HG03039 (cell line): ENCODE measurements at regions not wholly inside any gene's neighbourhood (a gene's known extent, or its start where the extent isn't known, plus 50 kb on each side); places are given as distances from the start of the nearest gene placed in this dataset.

Experiments
- ATAC-seq: cut with Tn5 transposase; IDR thresholded peaks from one replicate; pipeline ENCODE4 v1.9.1; 2021; ENCODE audit warnings: mild to moderate bottlenecking, moderate library complexity; ENCODE audit not compliant: unreplicated experiment

- no peak for ATAC-seq
These were observed 164.7 kb upstream of the SMAD3 start for GRCh38 chr15:66900586-66901310.

DNA sequence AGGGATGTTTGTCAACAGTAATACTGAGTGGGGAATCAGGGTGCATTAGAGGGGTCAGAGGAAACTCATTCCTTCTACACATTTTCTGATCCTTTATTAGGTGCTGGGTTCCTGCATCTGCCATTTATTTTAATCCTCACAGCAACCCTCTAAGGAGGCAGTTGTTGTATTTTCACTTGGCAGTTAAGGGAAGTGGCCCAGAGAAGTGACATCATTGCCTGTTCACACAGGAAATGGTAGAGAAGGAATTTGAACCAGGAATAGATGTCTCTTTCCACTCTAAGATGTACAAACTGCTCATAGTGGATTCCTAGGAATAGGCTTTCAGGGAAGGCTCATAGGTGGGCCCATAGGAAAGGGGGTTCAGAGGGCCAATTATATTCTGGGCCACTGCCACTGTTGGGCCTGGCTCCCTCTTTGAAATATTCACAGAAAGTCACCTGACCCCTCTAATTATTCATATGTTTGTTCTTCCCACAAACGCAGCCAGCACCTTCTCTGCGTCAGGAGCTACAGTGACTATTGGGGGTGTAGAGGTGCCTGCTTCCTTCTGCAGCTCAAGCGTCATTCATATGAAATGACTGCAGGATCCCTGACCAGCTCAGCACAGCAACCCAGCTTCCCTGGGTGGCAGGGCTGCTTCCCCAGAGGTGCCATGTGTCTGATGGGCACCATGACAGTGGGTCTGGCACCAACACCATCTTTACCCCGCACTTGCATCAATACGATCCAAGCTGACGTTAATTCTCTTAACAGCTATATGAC, 163.9 kb upstream of the SMAD3 start:
- ATAC-seq, result no peak

GRCh38 chr15:66905185-66905584, 160.2 kb upstream of the SMAD3 start:
- no peak for ATAC-seq

GRCh38 chr15:66905954-66906353, 159.4 kb upstream of the SMAD3 start:
- no peak for ATAC-seq

GRCh38 chr15:66906668-66907614, 158.5 kb upstream of the SMAD3 start:
- ATAC-seq, result no peak

DNA sequence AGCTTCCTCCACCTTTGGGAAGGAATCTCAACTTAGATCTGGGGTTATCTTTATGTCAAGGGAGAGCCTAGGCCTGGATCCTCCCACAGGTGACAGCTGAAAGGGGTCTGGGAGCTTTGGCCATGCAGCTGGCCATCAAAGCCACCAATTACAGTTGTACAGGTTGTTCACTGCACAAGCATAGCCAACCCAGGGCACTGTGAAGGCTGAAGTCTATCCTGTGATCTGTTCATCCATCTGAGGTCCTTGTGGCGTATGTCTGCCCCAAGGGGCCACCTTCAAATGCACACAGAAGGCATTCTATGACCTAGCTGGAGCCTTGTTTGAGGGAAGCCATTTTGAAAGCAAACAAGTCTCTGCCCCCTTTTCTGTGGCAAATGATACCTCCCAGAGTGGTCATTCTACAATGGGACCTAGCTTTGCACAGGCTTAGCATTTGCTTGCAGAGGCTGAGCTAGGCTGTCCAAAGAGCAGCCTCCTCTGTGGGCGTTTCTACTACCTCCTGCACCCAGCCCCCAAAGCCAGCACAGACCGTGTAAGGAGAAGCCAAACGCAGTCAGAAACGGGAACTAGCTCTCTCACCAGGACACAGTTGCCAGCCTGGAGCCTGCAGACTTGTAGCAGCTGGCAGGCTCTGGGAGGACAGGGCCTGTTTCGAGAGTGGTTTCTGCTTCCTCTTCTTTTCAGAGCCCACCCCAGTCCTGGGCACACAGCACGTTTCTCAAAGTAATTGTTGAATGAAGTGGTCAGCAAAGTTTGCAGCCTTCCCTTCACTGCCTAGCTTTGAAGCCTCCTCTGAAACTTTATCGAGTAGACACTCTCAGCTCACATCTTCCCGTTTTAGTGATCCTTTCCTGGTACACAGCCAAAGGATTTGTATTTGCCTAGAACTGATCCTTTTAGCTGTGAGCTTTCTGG, 157.3 kb upstream of the SMAD3 start:
- ATAC-seq, result no peak

- no peak for ATAC-seq
These were observed 156.7 kb upstream of the SMAD3 start for GRCh38 chr15:66908744-66909095.

DNA sequence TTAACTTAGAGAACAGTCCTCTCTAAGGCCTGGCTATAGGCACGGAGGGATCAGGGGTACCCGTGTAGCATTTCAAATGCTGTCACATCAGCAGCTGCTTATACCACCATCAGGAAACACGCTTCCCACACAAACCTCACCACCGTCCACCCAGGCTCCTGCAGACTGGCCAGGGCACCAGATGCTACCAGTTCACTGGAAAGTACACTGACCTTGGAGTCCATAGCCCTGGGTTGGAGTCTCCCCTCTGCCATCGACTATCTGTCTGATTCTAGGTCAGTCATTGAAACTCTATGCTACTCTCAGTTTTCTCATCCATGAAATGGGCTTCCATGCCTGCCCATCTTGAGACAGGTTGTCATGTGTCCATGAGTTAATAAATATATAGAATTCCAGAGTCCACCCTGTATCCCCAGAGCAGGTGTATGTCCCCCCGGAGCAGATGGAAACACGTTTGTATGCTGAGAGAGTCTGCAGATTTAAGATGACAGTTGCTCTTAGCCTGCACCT, 156.0 kb upstream of the SMAD3 start:
- ATAC-seq, result no peak

DNA sequence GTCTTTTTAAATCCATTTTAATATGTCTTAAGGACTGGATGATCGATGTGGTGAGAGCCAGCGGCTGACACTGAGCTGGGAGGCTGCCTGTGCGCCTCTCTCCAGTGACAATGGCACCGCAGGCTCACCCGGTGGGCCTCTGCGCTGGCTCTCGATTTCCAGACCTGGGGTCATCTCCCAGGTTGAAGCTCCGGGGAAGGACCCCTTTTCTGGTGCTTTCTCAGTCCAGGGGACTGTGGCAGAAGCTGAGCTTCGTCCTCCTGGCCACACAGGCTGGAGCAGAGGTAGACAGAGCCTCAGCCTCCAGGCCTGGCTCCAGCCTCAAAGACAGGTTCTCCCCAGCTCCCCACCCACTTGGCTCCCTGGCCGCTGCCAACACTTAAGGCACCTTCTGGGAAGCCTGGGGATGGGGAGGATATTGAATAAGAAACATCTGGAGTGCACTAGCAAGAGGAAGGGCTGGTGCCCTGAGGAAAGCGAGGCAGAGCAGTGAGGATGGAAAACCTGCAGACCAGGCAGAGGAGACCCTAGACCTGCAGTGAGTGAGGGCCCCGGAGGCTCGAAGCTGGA, 154.2 kb upstream of the SMAD3 start:
- ATAC-seq, result no peak

- no peak for ATAC-seq
These were observed 153.4 kb upstream of the SMAD3 start for GRCh38 chr15:66912001-66912400.

- no peak for ATAC-seq
These were observed 153.0 kb upstream of the SMAD3 start for GRCh38 chr15:66912441-66912840.

DNA sequence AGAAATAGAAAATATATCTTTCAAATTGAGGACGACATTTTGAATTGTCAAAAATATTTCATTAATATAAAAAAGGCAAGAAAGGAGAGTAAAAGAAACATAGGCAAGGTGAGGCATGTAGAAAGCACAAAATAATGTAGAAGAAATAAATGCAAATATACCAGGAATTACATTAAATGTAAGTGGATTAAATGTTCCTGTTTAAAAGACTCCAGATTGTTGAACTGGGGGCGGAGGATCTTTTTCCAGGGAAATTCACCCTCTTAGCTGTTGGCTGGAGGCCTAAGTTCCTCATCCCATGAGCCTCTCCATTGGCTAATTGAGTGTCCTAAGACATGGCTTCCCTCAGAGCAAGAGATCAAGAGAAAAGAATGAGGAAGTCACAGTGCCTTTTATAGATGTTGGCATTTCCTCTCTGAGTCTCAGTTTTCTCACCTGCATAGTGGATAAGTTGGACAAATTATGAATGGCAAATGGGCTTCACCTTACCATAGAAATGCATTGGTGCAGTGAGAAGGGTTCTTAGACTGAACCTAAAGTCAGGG, 147.4 kb upstream of the SMAD3 start:
- no peak for ATAC-seq

- ATAC-seq, result no peak
These were observed 146.0 kb upstream of the SMAD3 start for GRCh38 chr15:66919421-66919820.

DNA sequence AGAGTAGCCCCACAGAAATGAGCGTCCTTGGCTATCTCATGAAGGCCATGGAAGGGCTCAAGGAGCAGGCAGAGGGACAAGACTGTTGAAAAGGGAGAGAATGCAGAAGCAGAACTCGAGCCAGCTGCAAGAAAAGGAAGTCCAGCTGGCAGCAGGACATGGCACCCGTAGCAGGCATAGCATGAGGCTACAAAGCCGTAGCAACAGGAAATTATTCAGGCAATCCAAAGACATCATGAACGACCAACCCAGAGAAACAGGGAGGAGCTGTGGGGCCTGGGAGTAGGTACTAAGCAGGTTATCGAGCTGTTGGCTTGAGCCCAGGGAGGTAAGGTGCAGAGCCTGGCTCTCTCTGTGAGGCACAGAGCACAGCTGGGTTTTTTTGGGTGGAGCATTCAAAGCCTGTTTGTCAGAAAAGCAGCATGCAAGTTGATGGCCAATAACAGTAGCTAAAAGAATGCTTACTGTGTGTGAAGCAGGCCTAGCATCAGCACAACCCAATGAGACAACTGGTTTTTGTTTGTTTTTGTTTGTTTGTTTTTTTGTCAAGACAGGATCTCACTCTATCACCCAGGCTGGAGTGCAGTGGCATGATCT, 144.0 kb upstream of the SMAD3 start:
- no peak for ATAC-seq

DNA sequence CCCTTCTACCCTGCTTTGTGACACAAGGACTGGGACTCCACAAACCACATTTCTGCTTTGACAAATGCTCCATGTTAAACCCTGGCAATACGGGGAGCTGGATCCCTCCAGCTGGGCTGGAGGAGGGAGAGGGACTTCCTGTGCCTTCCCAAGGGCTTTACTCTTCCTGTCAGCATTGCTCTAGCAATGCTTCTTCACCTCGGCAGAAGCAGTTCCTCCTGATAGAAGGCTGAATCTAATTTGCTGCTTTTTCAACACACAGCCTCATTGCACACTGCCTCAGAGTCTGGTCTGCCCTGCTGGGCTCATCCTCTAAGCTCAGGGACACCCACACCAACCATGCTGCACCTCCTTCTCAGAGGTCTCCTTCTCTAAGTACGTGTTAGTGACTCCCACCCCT, 142.8 kb upstream of the SMAD3 start:
- ATAC-seq, result no peak

DNA sequence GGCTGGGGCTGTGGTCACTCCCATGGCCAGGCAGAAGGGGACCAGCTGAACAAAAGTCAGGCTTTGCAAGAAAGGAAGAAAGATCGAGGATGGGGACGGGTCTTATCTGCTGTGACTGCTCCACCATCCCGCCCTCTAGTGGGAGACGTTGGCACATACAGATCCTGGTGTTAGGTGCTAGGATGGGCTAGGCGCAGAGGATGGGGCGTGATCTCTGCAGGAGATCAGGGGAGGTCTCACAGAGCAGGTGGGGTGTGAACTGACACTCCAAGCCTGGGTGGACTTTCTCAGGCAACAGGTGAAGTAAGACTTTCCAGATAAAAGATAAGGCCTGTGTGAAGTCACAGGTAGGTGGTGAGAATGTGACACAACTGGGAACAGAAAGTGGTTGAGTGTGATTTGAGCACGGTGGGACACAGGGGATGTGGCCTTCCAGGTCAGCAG, 141.9 kb upstream of the SMAD3 start:
- no peak for ATAC-seq

- no peak for ATAC-seq
These were observed 140.5 kb upstream of the SMAD3 start for GRCh38 chr15:66924889-66925288.

GRCh38 chr15:66925721-66926120, 139.7 kb upstream of the SMAD3 start:
- ATAC-seq, result no peak
